GM21515 (cell line): ENCODE measurements at regions not wholly inside any gene's neighbourhood (a gene's known extent, or its start where the extent isn't known, plus 50 kb on each side); places are given as distances from the start of the nearest gene placed in this dataset.
"Not testable (repeated sequence)": the region's sequence is repeated elsewhere in the genome, so short reads cannot be mapped to it uniquely, and the experiment has no call there.

Source experiments
- ATAC-seq: cut with Tn5 transposase; IDR thresholded peaks from one replicate; pipeline ENCODE4 v1.9.1; 2021; ENCODE audit not compliant: unreplicated experiment

- ATAC-seq, result no peak
Observed at GRCh38 chr6:16912756-16913155, 151.5 kb upstream of the ATXN1 start.

DNA sequence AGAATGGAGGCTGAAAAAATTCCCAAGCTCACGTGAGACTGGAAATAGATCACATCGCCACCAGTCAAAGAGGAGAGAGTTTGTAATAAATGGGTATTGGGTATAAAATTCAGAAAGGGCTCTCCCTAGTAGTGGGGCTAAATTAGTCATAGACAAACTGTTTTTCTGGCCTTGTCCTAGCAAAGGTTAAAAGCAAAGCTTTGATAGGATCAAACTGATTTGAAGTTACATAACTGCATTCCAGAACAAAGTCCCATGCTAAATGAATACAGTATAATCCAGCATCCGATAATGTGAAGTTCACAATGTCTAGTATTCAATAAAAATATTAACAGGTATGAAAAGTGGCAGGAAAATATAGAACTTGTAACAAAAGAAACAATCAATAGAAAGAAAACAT is 149.8 kb upstream of the ATXN1 start:
- no peak for ATAC-seq

- ATAC-seq, result no peak
Observed at GRCh38 chr6:16909658-16910360, 148.5 kb upstream of the ATXN1 start.

- ATAC-seq, result no peak
Observed at GRCh38 chr6:16907991-16908390, 146.7 kb upstream of the ATXN1 start.

- ATAC-seq, result no peak
Observed at GRCh38 chr6:16904957-16905356, 143.7 kb upstream of the ATXN1 start.

DNA sequence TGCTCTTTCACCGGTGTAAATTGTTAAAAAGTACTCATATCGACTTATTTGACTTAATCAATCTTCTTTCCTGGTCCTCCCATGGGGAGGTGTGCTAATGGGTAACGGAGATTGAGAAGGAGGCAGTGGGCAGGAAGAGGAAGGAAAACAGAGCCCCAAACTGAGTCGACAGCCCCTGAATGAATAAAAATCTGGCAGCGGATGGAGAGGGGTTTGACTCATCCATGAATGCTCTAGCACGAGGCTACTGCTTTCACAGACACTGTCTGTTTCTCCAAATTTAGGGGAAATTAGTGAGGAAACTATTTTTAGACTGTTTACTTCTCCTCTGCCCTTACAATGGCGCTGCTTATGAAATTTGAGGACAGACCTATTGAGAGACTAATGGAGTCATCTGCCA is 142.2 kb upstream of the ATXN1 start:
- ATAC-seq, result no peak

GRCh38 chr6:16902502-16902901 is 141.2 kb upstream of the ATXN1 start:
- no peak for ATAC-seq

- ATAC-seq, result no peak
Observed at GRCh38 chr6:16901782-16902181, 140.5 kb upstream of the ATXN1 start.

GRCh38 chr6:16901306-16901705 is 140.0 kb upstream of the ATXN1 start:
- no peak for ATAC-seq

- ATAC-seq, result no peak
Observed at GRCh38 chr6:16898640-16899396, 137.6 kb upstream of the ATXN1 start.

- ATAC-seq, result no peak
Observed at GRCh38 chr6:16897669-16898068, 136.4 kb upstream of the ATXN1 start.

DNA sequence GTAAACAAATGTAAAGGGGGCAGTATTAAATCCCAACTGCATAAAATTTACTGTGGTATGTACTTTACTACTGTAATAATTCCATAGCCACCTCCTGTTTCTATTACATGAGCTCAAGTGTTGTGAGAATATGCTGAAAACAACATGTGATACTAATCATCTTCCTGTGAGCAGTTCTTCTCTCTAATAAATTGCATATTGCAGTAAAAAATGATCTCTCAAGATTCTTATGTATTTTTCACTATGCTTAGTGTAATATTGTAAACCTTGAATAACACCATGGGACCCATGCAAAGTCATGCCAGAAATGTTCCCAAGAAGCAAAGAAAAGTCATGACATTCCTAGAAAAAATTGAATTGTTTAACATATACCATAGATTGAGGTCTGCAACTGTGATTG is 133.0 kb upstream of the ATXN1 start:
- no peak for ATAC-seq

GRCh38 chr6:16891110-16891509 is 129.8 kb upstream of the ATXN1 start:
- not testable (repeated sequence) for ATAC-seq

GRCh38 chr6:16885411-16886160 is 124.3 kb upstream of the ATXN1 start:
- no peak for ATAC-seq

DNA sequence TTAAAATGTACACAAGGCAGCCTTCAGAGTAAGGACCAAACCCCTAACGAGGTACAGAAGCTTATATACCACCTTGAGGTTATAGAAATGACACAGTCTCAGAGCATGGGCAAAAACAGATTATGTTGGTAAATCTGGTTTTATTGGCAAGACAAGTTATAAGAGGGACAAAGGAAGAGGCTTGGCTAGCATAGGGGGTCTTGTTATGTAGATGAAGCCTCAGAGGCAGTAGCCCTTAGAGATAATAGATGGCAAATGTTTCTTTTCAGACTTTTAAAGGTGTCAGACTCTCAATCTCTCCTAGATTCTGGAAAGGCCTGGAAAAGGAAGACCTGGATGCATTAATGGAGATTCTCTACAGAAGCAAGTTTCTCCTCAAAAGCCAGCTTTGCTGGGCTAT is 123.3 kb upstream of the ATXN1 start:
- ATAC-seq, result no peak

DNA sequence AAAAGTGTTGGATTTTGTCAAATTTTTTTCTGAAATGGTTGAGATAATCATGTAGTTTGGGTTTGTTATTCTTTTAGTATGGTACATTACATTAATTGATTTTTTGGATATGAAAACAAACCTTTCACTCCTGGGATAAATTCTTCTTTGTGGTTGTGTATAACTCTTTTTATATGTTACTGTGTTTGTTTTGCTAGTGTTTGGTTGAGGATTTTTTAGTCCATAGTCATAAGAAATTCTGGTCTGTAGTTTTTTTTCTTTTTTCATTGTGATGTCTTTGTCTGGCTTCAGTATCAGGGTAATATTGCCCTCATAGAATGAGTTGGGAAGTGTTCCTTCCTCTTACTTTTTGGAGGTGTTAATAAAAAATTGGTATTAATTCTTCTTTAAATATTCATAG is 122.2 kb upstream of the ATXN1 start:
- ATAC-seq, result no peak

DNA sequence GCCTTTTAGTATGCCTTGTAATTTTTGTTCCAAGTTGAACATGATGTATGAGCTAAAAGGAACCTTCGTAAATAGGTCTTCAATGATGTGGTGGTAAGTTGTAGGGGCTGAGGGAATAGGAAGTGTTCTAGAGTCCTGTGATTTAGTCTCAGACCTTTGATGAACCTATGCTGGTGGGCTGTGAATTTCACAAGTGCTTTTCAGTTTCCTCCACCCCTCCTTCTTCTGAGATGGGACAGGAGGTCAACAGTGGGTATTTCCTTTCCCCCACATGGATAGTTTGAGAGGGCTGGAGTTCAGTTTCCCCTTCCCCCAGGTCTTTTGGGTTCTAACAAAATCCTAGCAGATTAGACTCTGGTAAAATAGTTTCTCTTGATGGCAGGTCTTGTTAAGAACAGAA is 121.0 kb upstream of the ATXN1 start:
- no peak for ATAC-seq

- not testable (repeated sequence) for ATAC-seq
Observed at GRCh38 chr6:16876852-16877251, 115.6 kb upstream of the ATXN1 start.

GRCh38 chr6:16876201-16876600 is 114.9 kb upstream of the ATXN1 start:
- no peak for ATAC-seq

DNA sequence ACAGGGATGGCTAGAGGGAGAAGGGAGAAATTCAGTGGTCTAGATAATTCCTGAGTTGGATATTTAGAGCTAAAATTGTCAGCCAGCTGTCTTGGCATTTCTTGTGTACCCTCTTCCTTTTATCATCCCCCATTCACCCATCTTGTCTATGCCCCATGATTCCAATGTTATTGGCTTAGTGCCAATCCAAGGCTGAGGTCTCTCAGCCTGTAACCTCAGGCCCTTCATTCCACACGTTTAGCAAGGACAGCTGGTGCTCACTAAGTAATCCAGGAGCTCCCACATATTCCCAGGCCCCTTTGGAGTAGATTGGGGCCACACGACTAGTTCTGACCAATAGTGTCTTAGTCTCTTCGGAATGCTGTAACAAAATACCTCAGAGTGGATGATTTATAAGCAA is 112.4 kb upstream of the ATXN1 start:
- no peak for ATAC-seq

DNA sequence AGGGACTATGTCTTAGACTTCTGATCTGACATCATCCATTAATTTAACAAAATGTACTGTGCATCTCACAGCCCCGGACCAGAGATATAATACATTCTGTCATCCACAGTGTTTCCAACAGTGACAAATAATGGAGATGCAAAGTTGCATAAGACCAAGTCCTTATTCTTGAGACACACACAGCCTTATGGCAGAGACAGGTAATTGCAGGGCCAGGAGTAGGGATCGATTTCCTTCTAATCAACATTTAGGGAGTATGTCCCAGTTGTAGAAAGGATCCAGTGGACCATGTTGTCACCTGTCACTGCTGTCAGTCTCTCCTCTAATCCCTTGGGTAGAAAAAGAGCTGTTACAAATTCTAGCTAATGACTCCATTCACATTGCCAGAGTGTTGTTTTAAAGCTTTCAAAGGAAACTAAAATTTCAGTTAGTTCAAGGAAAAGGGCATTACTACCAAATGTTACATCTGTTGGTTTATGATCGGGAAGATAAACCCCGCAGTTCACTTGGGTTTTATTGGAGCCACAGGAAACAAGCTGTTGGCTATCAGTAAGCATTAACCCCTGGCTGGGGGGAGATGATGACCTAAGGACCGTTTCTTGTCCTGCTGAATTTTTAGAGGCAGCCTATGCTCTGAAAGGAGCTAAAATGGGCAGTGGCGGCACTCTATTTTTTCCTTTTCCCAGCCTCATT is 111.4 kb upstream of the ATXN1 start:
- no peak for ATAC-seq
